OCI-LY1 (cell line): ENCODE measurements at regions not wholly inside any gene's neighbourhood (a gene's known extent, or its start where the extent isn't known, plus 50 kb on each side); places are given as distances from the start of the nearest gene placed in this dataset.

ENCODE experiments used
- H2AFZ ChIP-seq: fragments of 200-600 bp; sonication (generic), shearing (Covaris generic); 2 replicates; pipeline ENCODE4 v1.6.0; 2014; ENCODE audit warnings: antibody characterized with exemption, mild to moderate bottlenecking, low read length
- H3F3A ChIP-seq: fragments of 200-600 bp; sonication (generic), shearing (Covaris generic); 2 replicates; pipeline ENCODE4 v1.6.0; 2014; ENCODE audit warnings: mild to moderate bottlenecking, antibody characterized with exemption, low read length, moderate library complexity; ENCODE audit not compliant: insufficient read depth
- H3K27ac ChIP-seq: fragments of 200-600 bp; sonication (generic); 2 replicates; pipeline ENCODE4 v1.5.1; 2014; ENCODE audit warnings: low read length, mixed run types, mild to moderate bottlenecking, low read depth; ENCODE audit not compliant: poor library complexity, severe bottlenecking
- H3K27me3 ChIP-seq: fragments of 200-600 bp; sonication (generic); 2 replicates; pipeline ENCODE4 v1.6.0; 2014; ENCODE audit warnings: antibody characterized with exemption, mild to moderate bottlenecking, low read length, moderate library complexity; ENCODE audit not compliant: insufficient read depth
- H3K36me3 ChIP-seq: fragments of 200-600 bp; sonication (generic); 2 replicates; pipeline ENCODE4 v1.6.1; 2014; ENCODE audit warnings: mild to moderate bottlenecking, antibody characterized with exemption, low read length, moderate library complexity, mixed read lengths; ENCODE audit not compliant: insufficient read depth
- H3K4me1 ChIP-seq: fragments of 200-600 bp; sonication (generic); 2 replicates; pipeline ENCODE4 v1.5.1; 2014; ENCODE audit warnings: mild to moderate bottlenecking, low read length, moderate library complexity; ENCODE audit not compliant: insufficient read depth, severe bottlenecking
- H3K4me2 ChIP-seq: fragments of 200-600 bp; sonication (generic), shearing (Covaris generic); 2 replicates; pipeline ENCODE4 v1.6.1; 2014; ENCODE audit warnings: low read length
- H3K4me3 ChIP-seq: fragments of 200-600 bp; sonication (generic); 2 replicates; pipeline ENCODE4 v1.5.1; 2014; ENCODE audit warnings: low read length, low read depth, mild to moderate bottlenecking, mixed read lengths; ENCODE audit not compliant: poor library complexity, severe bottlenecking
- H3K79me2 ChIP-seq: fragments of 200-600 bp; shearing (Covaris generic); 2 replicates; pipeline ENCODE4 v1.6.1; 2016; ENCODE audit warnings: mixed run types, low read length, mixed read lengths; ENCODE audit not compliant: insufficient read depth
- H3K9ac ChIP-seq: fragments of 200-600 bp; sonication (generic), shearing (Covaris generic); 2 replicates; pipeline ENCODE4 v1.6.1; 2014; ENCODE audit warnings: mild to moderate bottlenecking, low read length, mixed read lengths
- H3K9me2 ChIP-seq: fragments of 200-600 bp; sonication (generic), shearing (Covaris generic); 2 replicates; pipeline ENCODE4 v1.6.1; 2014; ENCODE audit warnings: low read depth, mild to moderate bottlenecking, low read length, mixed read lengths
- H3K9me3 ChIP-seq: fragments of 200-600 bp; shearing (Covaris generic); 2 replicates; pipeline ENCODE4 v1.6.1; 2014; ENCODE audit warnings: low read length, mixed read lengths
- H4K20me1 ChIP-seq: fragments of 200-600 bp; sonication (generic), shearing (Covaris generic); 2 replicates; pipeline ENCODE4 v1.6.0; 2016; ENCODE audit warnings: mild to moderate bottlenecking, low read length; ENCODE audit not compliant: insufficient read depth
- CTCF ChIP-seq: fragments of 200-600 bp; sonication (generic), shearing (Covaris generic); IDR thresholded peaks from 2 replicates; pipeline ENCODE4 v1.5.1; 2017; ENCODE audit warnings: mild to moderate bottlenecking, antibody characterized with exemption, low read length, moderate library complexity, mixed read lengths
- EZH2 ChIP-seq: fragments of 200-600 bp; sonication (generic), shearing (Covaris generic); IDR thresholded peaks from 2 replicates; pipeline ENCODE4 v1.8.0; 2017; ENCODE audit warnings: borderline replicate concordance, mixed run types, mild to moderate bottlenecking, antibody characterized with exemption, low read length, moderate library complexity, mixed read lengths

GRCh38 chr5:173673295-173674101 is 57.0 kb upstream of the BOD1 start:
- H3K4me2 ChIP-seq, result peak overlapping the region; percentile 39
- H3K79me2 ChIP-seq, result no peaks in the 10 kb centered on the region
- no peaks in the 10 kb centered on the region for H3K9me2 ChIP-seq
- peak overlapping the region; percentile 14 for H3K4me3 ChIP-seq
- H3F3A ChIP-seq, result no peaks in the 10 kb centered on the region
- no peaks in the 10 kb centered on the region for H4K20me1 ChIP-seq
- H3K9me3 ChIP-seq, result peaks cover 9% of the 10 kb centered on the region
- peaks cover 31% of the 10 kb centered on the region for H3K4me1 ChIP-seq
- no peak overlapping the region for H2AFZ ChIP-seq
- H3K27ac ChIP-seq, result no peak overlapping the region
- no peaks in the 10 kb centered on the region for H3K27me3 ChIP-seq
- no peak overlapping the region; the same call in 1 of the 2 replicates for H3K9ac ChIP-seq
- peaks cover 20% of the 10 kb centered on the region; the same call in 1 of the 2 replicates for H3K36me3 ChIP-seq
- no peak for TF ChIP-seq EZH2
- TF ChIP-seq CTCF, result no peak

GRCh38 chr5:173675287-173675996 is 59.0 kb upstream of the BOD1 start:
- H3K4me3 ChIP-seq, result no peak overlapping the region
- H3K27ac ChIP-seq, result no peak overlapping the region
- peaks cover 9% of the 10 kb centered on the region; the same call in 1 of the 2 replicates for H3K36me3 ChIP-seq
- H3K27me3 ChIP-seq, result no peaks in the 10 kb centered on the region
- TF ChIP-seq CTCF, result no peak
- no peak for TF ChIP-seq EZH2
- no peaks in the 10 kb centered on the region for H4K20me1 ChIP-seq
- H3K9ac ChIP-seq, result no peak overlapping the region
- no peak overlapping the region for H2AFZ ChIP-seq
- H3K4me1 ChIP-seq, result peaks cover 37% of the 10 kb centered on the region
- no peaks in the 10 kb centered on the region for H3K9me2 ChIP-seq
- H3K79me2 ChIP-seq, result no peaks in the 10 kb centered on the region
- no peaks in the 10 kb centered on the region for H3F3A ChIP-seq
- H3K4me2 ChIP-seq, result no peak overlapping the region
- peaks cover 6% of the 10 kb centered on the region; the same call in 1 of the 2 replicates for H3K9me3 ChIP-seq

- TF ChIP-seq CTCF, result no peak
- TF ChIP-seq EZH2, result no peak
- H3K9ac ChIP-seq, result no peak overlapping the region
- H3K27me3 ChIP-seq, result no peaks in the 10 kb centered on the region
These were observed 59.9 kb upstream of the BOD1 start for GRCh38 chr5:173676375-173676774.

More at GRCh38 chr5:173676375-173676774, 59.9 kb upstream of the BOD1 start:
- H3K79me2 ChIP-seq, result no peaks in the 10 kb centered on the region
- H3K27ac ChIP-seq, result no peak overlapping the region
- H2AFZ ChIP-seq, result no peak overlapping the region
- no peaks in the 10 kb centered on the region for H3F3A ChIP-seq
- H4K20me1 ChIP-seq, result no peaks in the 10 kb centered on the region
- peaks cover 9% of the 10 kb centered on the region; the same call in 1 of the 2 replicates for H3K36me3 ChIP-seq
- peaks cover 46% of the 10 kb centered on the region for H3K4me1 ChIP-seq
- H3K4me2 ChIP-seq, result no peak overlapping the region
- H3K9me3 ChIP-seq, result peaks cover 6% of the 10 kb centered on the region; the same call in 1 of the 2 replicates
- no peak overlapping the region for H3K4me3 ChIP-seq
- no peaks in the 10 kb centered on the region for H3K9me2 ChIP-seq
